Esophagus squamous epithelium (tissue), 5 donors: ENCODE measurements at regions not wholly inside any gene's neighbourhood (a gene's known extent, or its start where the extent isn't known, plus 50 kb on each side); places are given as distances from the start of the nearest gene placed in this dataset.
A peak's percentile ranks its signal among the peaks of the same experiment; 100 is the strongest.

Experiments used
- DNase-seq: peaks from one replicate; lab custom pipeline; 2025; lab: John Stamatoyannopoulos, UW
- H3K27ac ChIP-seq, 4 donors: fragments of 200-600 bp; sonication (generic); one replicate each; pipeline ENCODE4 v1.5.1; 2016 to 2019; ENCODE audit warnings: mild to moderate bottlenecking in 1 of 4
- H3K27me3 ChIP-seq, 4 donors: fragments of 200-600 bp; sonication (generic); 1 replicate in 3 of 4; 2 replicates in 1 of 4; pipeline versions ENCODE4 v1.5.1 to v1.6.0; 2017 to 2021; ENCODE audit warnings: antibody characterized with exemption in 1 of 4
- H3K36me3 ChIP-seq, 3 donors: fragments of 200-600 bp; sonication (generic); one replicate each; pipeline ENCODE4 v1.5.1; 2016 to 2019
- H3K4me1 ChIP-seq, 3 donors: fragments of 200-600 bp; sonication (generic); one replicate each; pipeline ENCODE4 v1.5.1; 2017 to 2019
- H3K4me3 ChIP-seq, 4 donors: fragments of 200-600 bp; sonication (generic); 1 replicate in 3 of 4; 2 replicates in 1 of 4; pipeline ENCODE4 v1.5.1; 2016 to 2019; ENCODE audit warnings: mild to moderate bottlenecking in 2 of 4, moderate library complexity in 1 of 4
- H3K9me3 ChIP-seq, 3 donors: fragments of 200-600 bp; sonication (generic); one replicate each; pipeline ENCODE4 v1.5.1; 2016 to 2019
- CTCF ChIP-seq, 6 experiments: fragments of 450-650 bp in 4 of 6; fragments of 200-600 bp in 2 of 6; sonication (generic) in 2 of 6; IDR thresholded peaks; one replicate each; pipeline ENCODE4 v1.5.1; 2016 to 2019; ENCODE audit warnings: antibody characterized with exemption in 6 of 6, mild to moderate bottlenecking in 4 of 6, moderate library complexity in 4 of 6
- POLR2A ChIP-seq, 4 donors: fragments of 450-650 bp; IDR thresholded peaks; one replicate each; pipeline ENCODE4 v1.6.1; 2017; ENCODE audit warnings: antibody characterized with exemption in 4 of 4, mild to moderate bottlenecking in 4 of 4, moderate library complexity in 3 of 4
- WGBS, 2 donors: methylation state at CpG; one replicate each; pipeline ENCODE4 v1.1.5; 2018; 5-methylcytosine and 5-hydroxymethylcytosine counted together
- intact Hi-C: fragments of 100-400 bp; cut with DNase I; formaldehyde crosslinking; loops from one replicate; pipeline ENCODE4 v1.15.0; 2022
- donor health status: DM: yes; HTN: yes; CAD: no.

GRCh38 chr14:71304690-71305089 lies 397.4 kb downstream of the PCNX1 start:
- Histone ChIP-seq H3K36me3 (no peaks in the 10 kb centered on the region), H3K4me3 (no peak overlapping the region), H3K27ac (no peak overlapping the region), H3K9me3 (peaks cover 0 to 9% (median 0%) of the 10 kb centered on the region in 3 donors), H3K4me1 (no peaks in the 10 kb centered on the region), H3K27me3 (no peaks in the 10 kb centered on the region)
- 75 to 89% methylated on average over 6 of the region's 6 CpGs for WGBS, 2 donors
- TF ChIP-seq POLR2A (IDR thresholded peaks at IDR 0.05) (no peak), CTCF (IDR thresholded peaks at IDR 0.05) (no peak)
- DNase-seq: no peak
- intact Hi-C loops: loop anchor here (10.0 kb wide), 1 partner anchor 140 kb away; no protein-coding TSS in a partner anchor

- no peak for DNase-seq
- Histone ChIP-seq H3K4me3 (no peak overlapping the region), H3K27ac (no peak overlapping the region), H3K27me3 (no peaks in the 10 kb centered on the region), H3K36me3 (no peaks in the 10 kb centered on the region), H3K9me3 (peaks cover 0 to 11% (median 0%) of the 10 kb centered on the region in 3 donors), H3K4me1 (no peaks in the 10 kb centered on the region)
- intact Hi-C loops: loop anchor here (10.0 kb wide), 1 partner anchor 144 kb away; no protein-coding TSS in a partner anchor
- WGBS, 2 donors: 94 to 96% methylated on average over 1 of the region's 1 CpG
- TF ChIP-seq CTCF (IDR thresholded peaks at IDR 0.05) (no peak), POLR2A (IDR thresholded peaks at IDR 0.05) (no peak)
Observed at GRCh38 chr14:71308671-71309070, 401.4 kb downstream of the PCNX1 start.

- WGBS, 2 donors: 80 to 100% methylated on average over 2 of the region's 2 CpGs
- no peak for DNase-seq
- Histone ChIP-seq H3K4me1 (no peaks in the 10 kb centered on the region), H3K27ac (no peak overlapping the region), H3K9me3 (peaks cover 0 to 8% (median 0%) of the 10 kb centered on the region in 3 donors), H3K36me3 (no peaks in the 10 kb centered on the region), H3K4me3 (no peak overlapping the region), H3K27me3 (no peaks in the 10 kb centered on the region)
- TF ChIP-seq POLR2A (IDR thresholded peaks at IDR 0.05) (no peak), CTCF (IDR thresholded peaks at IDR 0.05) (peak in 1 of 6 experiments; percentile 23)
- intact Hi-C loops: loop anchor here (10.0 kb wide), 1 partner anchor 145 kb away; no protein-coding TSS in a partner anchor
Observed at GRCh38 chr14:71309756-71310155, 402.5 kb downstream of the PCNX1 start.

GRCh38 chr14:71311061-71311460 lies 403.8 kb downstream of the PCNX1 start:
- intact Hi-C loops: no loop called here
- 83 to 86% methylated on average over 9 to 10 of the region's 10 CpGs for WGBS, 2 donors

GRCh38 chr14:71314717-71315116 lies 407.5 kb downstream of the PCNX1 start:
- H3K9me3 ChIP-seq: peaks cover 0 to 4% (median 0%) of the 10 kb centered on the region in 3 donors
- H3K4me1 ChIP-seq: peaks cover 3 to 5% (median 4%) of the 10 kb centered on the region in 3 donors
- H3K4me3 ChIP-seq: no peak overlapping the region
- intact Hi-C loops: no loop called here
- WGBS, 2 donors: 88% methylated on average over 1 of the region's 2 CpGs; no CpG with 5 or more reads in 1 of the 2 donors
- H3K27ac ChIP-seq: no peak overlapping the region
- TF ChIP-seq CTCF (IDR thresholded peaks at IDR 0.05) (no peak), POLR2A (IDR thresholded peaks at IDR 0.05) (no peak)
- H3K27me3 ChIP-seq: no peaks in the 10 kb centered on the region
- no peaks in the 10 kb centered on the region for H3K36me3 ChIP-seq
- no peak for DNase-seq

More at GRCh38 chr14:71311061-71311460, 403.8 kb downstream of the PCNX1 start:
- TF ChIP-seq CTCF (IDR thresholded peaks at IDR 0.05) (no peak), POLR2A (IDR thresholded peaks at IDR 0.05) (no peak)
- Histone ChIP-seq H3K4me1 (no peaks in the 10 kb centered on the region), H3K27me3 (no peaks in the 10 kb centered on the region), H3K4me3 (no peak overlapping the region), H3K36me3 (no peaks in the 10 kb centered on the region), H3K9me3 (peaks cover 0 to 4% (median 0%) of the 10 kb centered on the region in 3 donors), H3K27ac (no peak overlapping the region)
- DNase-seq: no peak
